ENCODE measurements at regions not wholly inside any gene's neighbourhood (a gene's known extent, or its start where the extent isn't known, plus 50 kb on each side); places are given as distances from the start of the nearest gene placed in this dataset.
"Not testable (repeated sequence)": the region's sequence is repeated elsewhere in the genome, so short reads cannot be mapped to it uniquely, and the experiment has no call there.

DNA sequence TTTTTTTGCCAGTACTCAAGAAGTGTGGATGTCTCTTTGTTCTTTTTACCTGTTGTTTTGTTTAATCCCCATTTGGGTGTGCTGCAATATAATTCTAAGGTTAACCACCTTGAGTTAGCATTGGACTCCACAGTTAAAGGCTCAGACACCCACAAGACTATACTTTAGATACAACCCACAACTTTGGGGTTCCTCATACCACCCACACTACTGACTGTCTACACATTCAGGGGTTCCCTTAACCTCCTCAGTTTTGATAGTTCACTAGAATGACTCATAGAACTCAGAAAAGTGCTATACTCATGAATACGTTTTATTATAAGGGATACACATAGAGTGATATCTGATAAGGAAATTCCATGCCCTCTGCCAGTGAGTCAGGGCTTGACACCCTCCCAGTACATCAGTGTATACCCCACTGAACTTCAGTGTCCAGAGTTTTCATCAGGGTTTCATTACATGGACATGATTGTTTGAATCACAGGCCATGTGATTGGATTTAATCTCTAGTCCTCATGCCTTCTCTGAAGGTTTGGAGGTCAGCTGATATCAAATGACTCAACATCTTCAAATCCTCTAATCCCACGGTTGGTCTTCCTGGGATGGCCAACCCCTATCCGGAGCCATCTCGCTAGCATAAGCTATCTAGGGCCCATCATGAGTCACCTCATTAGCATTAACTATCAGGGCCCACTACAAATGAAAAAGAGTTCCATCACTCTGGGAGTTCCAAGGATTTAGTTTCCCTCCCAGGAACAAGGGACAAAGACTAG is 357.7 kb upstream of the EMCN start:
- Mint-ChIP-seq H3K36me3 (ENCODE audit: low read depth) (no peaks in the 10 kb centered on the region), H3K4me3 (no peak overlapping the region), H3K9me3 (no peaks in the 10 kb centered on the region), H3K27me3 (ENCODE audit: low read depth, poor library complexity) (peaks cover 2% of the 10 kb centered on the region), H3K27ac (no peak overlapping the region), H3K4me1 (peaks cover 5% of the 10 kb centered on the region)
- TF ChIP-seq, protein P1, sequence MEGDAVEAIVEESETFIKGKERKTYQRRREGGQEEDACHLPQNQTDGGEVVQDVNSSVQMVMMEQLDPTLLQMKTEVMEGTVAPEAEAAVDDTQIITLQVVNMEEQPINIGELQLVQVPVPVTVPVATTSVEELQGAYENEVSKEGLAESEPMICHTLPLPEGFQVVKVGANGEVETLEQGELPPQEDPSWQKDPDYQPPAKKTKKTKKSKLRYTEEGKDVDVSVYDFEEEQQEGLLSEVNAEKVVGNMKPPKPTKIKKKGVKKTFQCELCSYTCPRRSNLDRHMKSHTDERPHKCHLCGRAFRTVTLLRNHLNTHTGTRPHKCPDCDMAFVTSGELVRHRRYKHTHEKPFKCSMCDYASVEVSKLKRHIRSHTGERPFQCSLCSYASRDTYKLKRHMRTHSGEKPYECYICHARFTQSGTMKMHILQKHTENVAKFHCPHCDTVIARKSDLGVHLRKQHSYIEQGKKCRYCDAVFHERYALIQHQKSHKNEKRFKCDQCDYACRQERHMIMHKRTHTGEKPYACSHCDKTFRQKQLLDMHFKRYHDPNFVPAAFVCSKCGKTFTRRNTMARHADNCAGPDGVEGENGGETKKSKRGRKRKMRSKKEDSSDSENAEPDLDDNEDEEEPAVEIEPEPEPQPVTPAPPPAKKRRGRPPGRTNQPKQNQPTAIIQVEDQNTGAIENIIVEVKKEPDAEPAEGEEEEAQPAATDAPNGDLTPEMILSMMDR (IDR thresholded peaks at IDR 0.05) = no peak
- DNase-seq = no peak

DNA sequence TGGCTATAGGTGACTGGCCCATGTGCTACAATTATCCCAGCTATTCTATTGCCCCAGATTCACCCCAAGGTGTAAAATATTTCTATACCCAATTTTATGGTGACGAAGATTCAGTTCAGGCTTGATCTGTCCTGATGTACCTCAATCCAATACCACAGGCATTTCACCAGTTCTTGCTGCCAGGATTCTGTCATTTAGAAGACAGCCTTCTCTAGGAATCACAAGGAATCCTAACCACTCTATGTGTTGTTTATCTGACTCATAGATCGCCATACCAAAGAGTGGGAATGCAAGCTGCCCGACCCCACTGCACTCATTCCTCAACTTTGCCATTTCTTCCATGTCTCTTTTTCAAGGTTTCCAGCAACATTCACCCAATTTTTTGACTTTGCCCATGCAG is 355.0 kb upstream of the EMCN start:
- no peaks in the 10 kb centered on the region for H3K4me1 Mint-ChIP-seq
- no peak overlapping the region for H3K4me3 Mint-ChIP-seq
- no peak overlapping the region for H3K27ac Mint-ChIP-seq
- no peak for DNase-seq
- no peaks in the 10 kb centered on the region for H3K27me3 Mint-ChIP-seq (ENCODE audit: low read depth, poor library complexity)
- no peaks in the 10 kb centered on the region for H3K36me3 Mint-ChIP-seq (ENCODE audit: low read depth)
- TF ChIP-seq, protein P1 (IDR thresholded peaks at IDR 0.05) = no peak
- H3K9me3 Mint-ChIP-seq = no peaks in the 10 kb centered on the region

DNA sequence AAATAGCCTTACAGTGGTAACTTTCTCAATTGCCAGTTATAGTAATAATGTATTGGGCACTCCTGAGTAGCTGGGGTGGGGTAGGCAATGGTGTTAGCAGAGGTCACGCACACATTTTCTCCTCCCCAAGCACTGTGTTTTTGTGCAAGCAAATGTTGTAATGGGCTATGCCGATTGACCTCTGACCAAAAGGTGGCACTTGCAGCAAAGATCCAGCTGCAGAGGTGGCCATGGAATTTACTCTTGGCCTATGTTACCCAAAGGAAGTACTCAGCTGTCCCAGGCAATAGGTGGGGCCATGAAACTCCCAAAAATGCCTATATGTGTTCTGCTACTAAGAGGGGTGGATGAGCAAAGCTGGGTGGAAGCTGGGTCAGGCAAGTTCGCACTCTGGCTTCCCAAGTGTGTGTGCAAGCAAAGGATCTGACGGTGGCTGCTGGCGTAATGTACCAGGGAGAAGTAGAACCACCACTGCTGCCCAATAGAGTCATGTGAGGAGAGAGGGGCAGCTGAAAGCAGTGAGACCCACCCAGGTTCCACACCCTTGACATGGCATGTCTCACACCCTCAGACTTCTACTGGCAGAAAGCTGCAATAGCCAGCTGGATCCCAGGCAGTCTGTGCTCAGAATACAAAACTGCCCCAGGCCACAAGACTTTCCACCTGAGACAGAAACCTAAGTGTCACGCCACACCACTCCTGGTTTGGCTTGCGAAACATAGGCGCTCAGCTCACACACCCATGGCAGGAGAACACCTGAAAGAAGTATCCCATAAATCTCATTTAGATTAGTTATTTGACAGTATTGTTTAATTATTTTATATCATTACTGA is 353.3 kb upstream of the EMCN start:
- H3K36me3 Mint-ChIP-seq (ENCODE audit: low read depth) = no peaks in the 10 kb centered on the region
- H3K4me3 Mint-ChIP-seq = no peak overlapping the region
- no peaks in the 10 kb centered on the region for H3K27me3 Mint-ChIP-seq (ENCODE audit: low read depth, poor library complexity)
- DNase-seq = no peak
- no peaks in the 10 kb centered on the region for H3K4me1 Mint-ChIP-seq
- no peak overlapping the region for H3K27ac Mint-ChIP-seq
- peaks cover 12% of the 10 kb centered on the region for H3K9me3 Mint-ChIP-seq
- TF ChIP-seq, protein P1 (IDR thresholded peaks at IDR 0.05) = no peak

DNA sequence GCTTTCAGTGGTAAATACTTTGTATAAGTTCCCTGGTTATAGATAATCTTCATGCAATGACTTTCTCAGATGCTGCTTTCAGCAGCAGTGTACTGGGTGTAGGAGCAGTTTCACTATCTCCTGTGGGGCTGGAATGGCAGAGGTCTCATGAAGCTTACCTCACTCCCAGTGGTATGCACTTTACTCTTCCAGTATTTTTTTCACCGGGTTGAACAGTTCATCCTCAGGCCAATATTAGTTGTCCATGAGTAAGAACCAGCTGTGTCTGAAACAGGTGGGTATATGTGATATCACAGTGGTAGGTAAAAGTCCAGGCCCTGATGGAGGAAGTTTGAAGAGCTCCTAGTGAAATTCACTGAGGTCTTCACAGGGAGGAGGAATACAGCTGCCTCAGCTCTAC is 351.5 kb upstream of the EMCN start:
- no peaks in the 10 kb centered on the region for H3K36me3 Mint-ChIP-seq (ENCODE audit: low read depth)
- peaks cover 24% of the 10 kb centered on the region for H3K9me3 Mint-ChIP-seq
- H3K27me3 Mint-ChIP-seq (ENCODE audit: low read depth, poor library complexity) = no peaks in the 10 kb centered on the region
- no peak overlapping the region for H3K27ac Mint-ChIP-seq
- DNase-seq = no peak
- TF ChIP-seq, protein P1 (IDR thresholded peaks at IDR 0.05) = no peak
- no peak overlapping the region for H3K4me3 Mint-ChIP-seq
- no peaks in the 10 kb centered on the region for H3K4me1 Mint-ChIP-seq

DNA sequence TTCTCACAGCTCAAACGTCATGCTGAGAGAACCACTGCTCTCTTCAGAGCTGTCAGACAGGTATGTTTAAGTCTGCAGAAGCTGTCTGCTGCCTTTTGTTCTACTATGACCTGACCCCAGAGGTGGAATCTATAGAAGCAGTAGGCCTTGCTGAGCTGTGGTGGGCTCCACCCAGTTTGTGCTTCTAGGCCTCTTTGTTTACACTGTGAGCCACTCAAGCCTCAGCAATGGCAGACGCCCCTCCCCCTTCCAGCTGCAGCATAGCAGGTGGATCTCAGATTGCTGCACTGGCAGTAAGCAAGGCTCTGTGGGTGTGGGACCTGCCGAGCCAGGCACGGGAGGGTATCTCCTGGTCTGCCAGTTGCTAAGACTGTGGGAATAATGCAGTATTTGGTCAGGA is 350.5 kb upstream of the EMCN start:
- H3K4me1 Mint-ChIP-seq; H3K27me3 Mint-ChIP-seq (ENCODE audit: low read depth, poor library complexity); H3K36me3 Mint-ChIP-seq (ENCODE audit: low read depth); H3K4me3 Mint-ChIP-seq; H3K27ac Mint-ChIP-seq: not testable (repeated sequence)
- peaks cover 33% of the 10 kb centered on the region for H3K9me3 Mint-ChIP-seq
- peak; percentile 29 for DNase-seq

DNA sequence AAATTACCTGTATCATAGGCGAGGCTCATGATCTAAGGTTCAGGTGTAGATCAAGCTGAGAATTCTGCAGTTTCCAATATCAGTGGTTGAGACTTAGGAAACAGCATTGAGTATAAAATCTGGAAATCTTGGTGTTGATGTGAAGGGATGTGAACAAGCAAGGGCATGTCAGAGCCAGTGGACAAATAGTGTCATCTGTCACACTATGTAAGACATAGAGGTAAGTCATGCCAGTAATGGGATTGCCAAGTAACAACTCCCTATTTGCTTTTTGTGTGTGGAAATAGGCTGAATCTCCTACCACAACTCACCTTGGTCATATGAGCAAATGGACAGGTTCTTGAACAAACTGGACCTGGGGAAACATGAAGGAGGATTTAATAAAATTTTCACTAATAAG is 334.5 kb upstream of the EMCN start:
- H3K4me3 Mint-ChIP-seq = no peak overlapping the region

More for the DNA sequence above, 334.5 kb upstream of the EMCN start:
- TF ChIP-seq, protein P1 (IDR thresholded peaks at IDR 0.05) = no peak
- no peaks in the 10 kb centered on the region for H3K4me1 Mint-ChIP-seq
- no peaks in the 10 kb centered on the region for H3K9me3 Mint-ChIP-seq
- DNase-seq = no peak
- H3K27me3 Mint-ChIP-seq (ENCODE audit: low read depth, poor library complexity) = no peaks in the 10 kb centered on the region
- H3K36me3 Mint-ChIP-seq (ENCODE audit: low read depth) = no peaks in the 10 kb centered on the region
- H3K27ac Mint-ChIP-seq = no peak overlapping the region

All from nephron progenitor cell (in vitro differentiated cells).